IPS-18c (cell line): ENCODE measurements at regions not wholly inside any gene's neighbourhood (a gene's known extent, or its start where the extent isn't known, plus 50 kb on each side); places are given as distances from the start of the nearest gene placed in this dataset.
"Not testable (repeated sequence)": the region's sequence is repeated elsewhere in the genome, so short reads cannot be mapped to it uniquely, and the experiment has no call there.

Source experiments
- H3K4me3 ChIP-seq: 2 replicates; pipeline ENCODE4 v1.7.0; 2013; ENCODE audit warnings: low read depth, mild to moderate bottlenecking, low read length, moderate library complexity; ENCODE audit not compliant: insufficient read depth
- H3K9me3 ChIP-seq: one replicate; pipeline ENCODE4 v1.6.1; 2013; ENCODE audit warnings: mild to moderate bottlenecking, low read length, moderate library complexity; ENCODE audit not compliant: control insufficient read depth, insufficient read depth

DNA sequence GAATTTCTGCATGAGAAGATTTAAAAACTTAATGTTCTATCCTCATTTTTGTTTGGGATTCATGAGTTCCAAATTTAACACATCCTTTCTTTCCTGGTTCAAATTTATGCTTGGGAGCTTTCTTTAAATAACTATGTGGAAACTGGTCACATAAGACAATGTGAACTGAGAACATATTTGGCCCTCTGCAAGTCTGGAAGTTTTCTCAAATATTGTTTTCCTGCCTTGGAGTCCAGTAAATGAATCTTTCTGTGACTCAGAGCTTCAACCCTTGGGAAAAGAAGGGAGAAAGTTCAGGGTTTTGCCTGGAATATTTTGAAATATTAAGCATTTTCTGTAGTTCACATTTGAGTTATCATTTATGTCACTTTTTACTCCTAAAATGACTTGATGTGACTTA is 559.0 kb upstream of the NRP1 start:
- Histone ChIP-seq H3K4me3 (no peak overlapping the region), H3K9me3 (peaks cover 2% of the 10 kb centered on the region)

DNA sequence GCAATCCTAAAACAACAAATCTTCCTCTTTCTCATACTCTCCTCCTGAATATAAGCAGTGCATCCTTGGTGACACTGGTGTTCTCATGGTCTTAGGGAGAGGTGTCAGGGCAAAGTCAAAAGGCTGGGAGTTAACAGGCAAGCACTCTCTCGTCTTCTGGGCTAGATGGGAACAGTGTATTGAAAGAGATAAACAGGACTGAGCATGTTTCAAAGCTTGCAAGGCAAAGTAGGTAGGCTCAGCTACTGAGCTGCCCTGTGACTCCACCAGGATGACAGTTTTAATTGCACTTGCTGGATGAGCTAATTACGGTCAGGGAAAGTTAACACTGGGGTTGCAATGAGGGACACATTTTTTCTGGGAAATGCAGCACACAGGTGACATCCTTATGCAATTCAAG is 554.9 kb upstream of the NRP1 start:
- H3K9me3 ChIP-seq: peaks cover 2% of the 10 kb centered on the region
- H3K4me3 ChIP-seq: no peak overlapping the region

DNA sequence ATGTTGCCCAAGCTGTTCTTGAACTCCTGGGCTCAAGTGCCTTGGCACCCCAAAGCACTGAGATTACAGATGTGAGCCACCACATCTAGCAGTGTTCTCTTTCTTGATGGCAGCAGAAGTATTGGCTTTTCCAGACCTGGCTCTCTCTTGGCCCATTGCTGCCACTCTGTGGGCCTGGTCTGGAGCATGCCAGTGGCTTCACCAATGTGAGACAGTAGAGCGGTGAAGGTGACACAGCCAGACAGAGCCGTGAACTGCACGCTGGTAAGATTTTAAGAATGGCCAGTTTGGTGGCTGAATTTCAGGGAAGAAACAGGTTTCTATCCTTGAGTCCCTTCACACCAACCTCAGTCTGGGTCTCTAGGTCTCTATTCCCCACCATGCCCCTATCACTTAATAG is 552.7 kb upstream of the NRP1 start:
- no peak overlapping the region for H3K4me3 ChIP-seq
- H3K9me3 ChIP-seq: peaks cover 2% of the 10 kb centered on the region

DNA sequence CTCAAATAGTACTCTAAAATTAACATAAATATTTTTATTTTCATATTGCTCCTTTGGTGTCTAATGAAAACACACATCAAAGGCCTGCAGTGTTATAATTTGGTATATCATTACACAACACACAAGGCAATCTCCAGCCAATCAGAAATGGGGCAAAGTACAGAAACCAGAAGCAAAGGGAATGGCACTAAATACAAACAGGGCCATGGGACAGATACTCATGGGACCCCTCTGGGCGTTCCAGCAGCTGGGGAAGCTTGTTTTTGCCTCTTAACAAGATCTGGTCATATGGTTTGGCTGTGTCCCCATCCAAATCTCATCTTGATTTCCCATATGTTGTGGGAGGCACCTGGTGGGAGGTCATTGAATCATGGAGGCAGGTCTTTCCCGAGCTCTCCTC is 551.8 kb upstream of the NRP1 start:
- no peak overlapping the region for H3K4me3 ChIP-seq
- no peaks in the 10 kb centered on the region for H3K9me3 ChIP-seq

DNA sequence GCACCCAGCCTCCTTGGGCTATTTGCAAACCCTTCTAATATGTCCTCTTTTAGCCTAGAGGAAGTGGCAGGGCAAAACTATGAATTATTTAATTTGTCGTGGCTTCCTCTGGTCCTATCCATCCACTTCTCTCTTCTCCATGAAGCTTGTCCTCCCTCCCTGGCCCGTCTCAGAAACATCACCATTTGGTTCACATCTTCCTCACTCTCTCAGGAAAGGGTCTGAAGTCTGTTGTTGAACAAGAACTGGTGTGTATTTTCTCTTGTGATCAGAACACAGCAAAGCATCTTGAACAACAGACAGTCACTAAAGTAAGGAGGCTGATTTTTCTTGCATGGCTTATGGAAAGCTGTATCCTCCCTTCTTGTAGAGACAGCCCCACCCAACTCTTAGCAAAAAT is 550.1 kb upstream of the NRP1 start:
- H3K9me3 ChIP-seq: no peaks in the 10 kb centered on the region
- no peak overlapping the region for H3K4me3 ChIP-seq

DNA sequence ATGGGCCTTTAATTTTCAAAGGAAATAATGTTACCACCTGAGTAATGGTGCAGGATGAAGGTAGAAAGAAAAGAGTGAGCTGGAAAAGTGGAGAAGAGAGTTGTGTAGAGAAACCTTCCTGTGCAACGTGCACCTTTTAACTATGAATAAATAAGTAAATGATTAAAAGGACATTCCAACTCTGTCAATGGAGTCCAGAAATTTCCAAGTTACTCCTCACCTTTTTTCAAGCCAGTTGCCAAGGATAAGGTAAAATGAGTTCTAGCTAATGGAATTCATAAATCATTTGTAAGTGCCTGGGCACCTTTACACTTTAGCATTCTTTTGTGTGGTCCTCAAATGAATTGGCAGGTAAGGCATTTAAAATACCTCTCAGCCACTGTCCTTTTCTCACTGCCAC is 549.4 kb upstream of the NRP1 start:
- Histone ChIP-seq H3K4me3 (no peak overlapping the region), H3K9me3 (no peaks in the 10 kb centered on the region)

DNA sequence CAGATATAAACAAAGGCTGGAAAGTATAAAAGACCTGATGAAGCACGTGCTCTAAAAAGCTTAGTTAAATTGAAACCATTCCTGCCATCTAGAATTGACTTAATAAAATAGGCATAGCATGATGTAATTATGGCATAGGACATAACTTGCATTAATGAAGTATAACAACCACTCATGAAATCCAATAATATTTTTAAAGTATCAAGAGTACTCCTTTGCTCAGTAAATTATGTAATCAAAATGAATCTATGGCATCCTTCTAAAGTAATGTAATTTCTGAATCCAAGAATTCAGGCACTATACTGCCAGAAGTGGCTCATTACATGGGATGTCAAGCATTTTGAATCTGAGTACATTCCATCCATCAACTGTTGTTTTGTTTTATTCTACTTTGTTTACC is 548.5 kb upstream of the NRP1 start:
- Histone ChIP-seq H3K4me3 (no peak overlapping the region), H3K9me3 (no peaks in the 10 kb centered on the region)

DNA sequence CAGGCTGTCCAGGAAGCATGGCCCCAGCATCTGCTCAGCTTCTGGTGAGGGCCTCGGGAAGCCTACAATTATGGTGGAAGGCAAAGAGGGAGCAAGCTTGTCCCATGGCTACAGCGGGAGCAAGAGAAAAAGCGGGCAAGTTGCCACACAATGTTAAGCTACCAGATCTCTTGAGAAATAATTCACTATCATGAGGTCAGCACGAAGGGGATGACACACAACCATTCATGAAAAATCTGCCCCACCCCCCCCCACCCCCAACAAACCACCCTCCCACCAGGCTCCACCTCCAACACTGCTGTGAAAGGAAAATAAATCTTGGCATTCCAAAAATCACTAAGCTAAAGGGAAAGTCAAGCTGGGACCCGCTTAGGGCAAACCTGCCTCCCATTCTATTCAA is 545.8 kb upstream of the NRP1 start:
- no peaks in the 10 kb centered on the region for H3K9me3 ChIP-seq
- no peak overlapping the region for H3K4me3 ChIP-seq

DNA sequence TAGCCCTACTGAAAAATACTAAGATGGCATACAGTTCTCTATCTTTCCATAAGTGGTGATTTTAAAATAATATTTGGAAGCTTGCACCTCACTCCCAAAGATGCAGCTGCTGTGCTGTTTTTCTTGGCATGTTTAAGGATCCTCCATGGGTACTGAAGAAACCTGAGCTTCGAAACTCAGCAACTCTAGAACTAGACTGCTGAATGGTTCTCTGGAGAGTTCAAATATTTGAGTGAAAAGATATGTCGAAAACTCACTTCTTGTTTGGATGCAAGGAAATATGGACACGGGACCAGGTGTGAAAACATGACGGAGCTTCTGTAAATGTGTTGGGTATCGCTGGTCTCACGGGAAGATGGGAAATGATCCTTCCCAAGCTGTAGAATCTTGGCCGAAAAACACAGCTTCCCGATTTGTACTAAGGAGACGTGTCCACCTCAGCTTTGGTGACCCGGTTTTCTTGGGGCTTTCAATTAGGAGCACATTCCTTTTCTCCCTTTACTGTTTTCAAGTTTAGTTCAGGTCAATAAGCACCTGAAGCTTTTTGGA is 543.8 kb upstream of the NRP1 start:
- Histone ChIP-seq H3K4me3 (no peak overlapping the region), H3K9me3 (no peaks in the 10 kb centered on the region)

DNA sequence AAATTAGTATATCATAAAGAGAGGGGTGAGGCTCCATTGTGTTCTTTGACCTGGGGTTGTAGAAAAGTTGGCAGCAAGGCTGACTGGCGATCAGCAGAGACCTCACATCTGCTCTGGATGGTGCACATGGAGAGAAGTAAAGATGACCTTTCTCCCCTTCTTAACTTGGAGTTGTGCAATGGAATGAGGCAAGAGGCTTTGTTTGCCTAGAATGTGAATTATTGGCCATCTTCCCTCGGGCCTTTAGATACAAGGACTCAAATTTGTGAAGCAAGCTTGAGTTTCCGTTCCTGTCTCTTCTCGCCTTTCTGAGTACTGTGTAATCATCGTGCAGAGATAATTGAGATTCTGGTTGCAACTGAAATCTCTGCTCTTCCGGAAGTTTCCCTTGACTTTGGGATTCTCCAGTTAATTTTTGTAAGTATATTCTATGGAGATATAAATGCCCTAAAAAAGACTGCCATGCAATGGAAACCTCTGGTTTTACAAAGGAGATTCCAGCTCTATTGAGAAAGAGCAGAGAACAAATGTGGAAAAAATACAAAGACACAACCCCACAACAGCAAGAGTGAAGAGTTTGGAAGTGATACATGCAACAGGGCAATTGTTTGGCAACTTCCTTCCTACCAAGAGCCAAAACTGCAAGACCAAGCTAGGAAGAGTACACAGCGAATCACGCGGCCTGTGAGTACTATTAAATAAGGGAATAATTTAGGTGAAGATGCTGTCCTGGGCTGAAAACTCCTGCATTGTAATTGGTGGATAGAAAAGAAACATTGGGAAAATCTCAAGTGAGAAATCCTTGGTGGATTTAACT is 542.3 kb upstream of the NRP1 start:
- Histone ChIP-seq H3K9me3 (no peaks in the 10 kb centered on the region), H3K4me3 (no peak overlapping the region; the same call in 1 of the 2 replicates)

DNA sequence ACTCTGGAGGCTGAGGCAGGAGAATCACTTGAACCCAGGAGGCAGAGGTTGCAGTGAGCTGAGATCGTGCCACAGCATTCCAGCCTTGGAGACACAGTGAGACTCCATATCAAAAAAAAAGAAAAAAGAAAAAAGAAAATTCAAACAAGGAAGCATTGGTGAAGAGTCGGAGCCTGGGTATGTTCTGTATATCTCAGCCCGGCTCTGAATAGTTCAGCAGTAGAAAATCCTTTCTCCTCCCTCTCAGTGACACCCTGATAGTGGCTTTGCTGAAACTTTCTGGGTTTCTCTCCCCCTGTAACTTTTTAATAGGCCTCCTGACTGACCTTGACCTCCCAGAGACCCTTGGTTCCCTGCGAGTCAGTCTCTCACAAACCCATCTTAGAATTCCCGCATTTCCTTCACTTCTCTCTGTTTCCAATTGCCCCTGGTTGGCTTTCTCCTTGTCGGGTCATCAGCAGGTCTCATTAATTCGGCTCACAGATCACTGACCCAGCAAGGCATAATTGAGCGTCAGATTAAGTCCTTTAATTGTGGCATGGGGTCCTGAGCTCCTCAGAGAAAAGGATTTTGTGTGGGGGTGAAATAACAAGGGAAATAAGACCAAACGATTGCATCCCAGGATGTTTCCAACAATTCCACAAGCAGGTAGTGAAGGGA is 541.6 kb upstream of the NRP1 start:
- no peaks in the 10 kb centered on the region for H3K9me3 ChIP-seq

DNA sequence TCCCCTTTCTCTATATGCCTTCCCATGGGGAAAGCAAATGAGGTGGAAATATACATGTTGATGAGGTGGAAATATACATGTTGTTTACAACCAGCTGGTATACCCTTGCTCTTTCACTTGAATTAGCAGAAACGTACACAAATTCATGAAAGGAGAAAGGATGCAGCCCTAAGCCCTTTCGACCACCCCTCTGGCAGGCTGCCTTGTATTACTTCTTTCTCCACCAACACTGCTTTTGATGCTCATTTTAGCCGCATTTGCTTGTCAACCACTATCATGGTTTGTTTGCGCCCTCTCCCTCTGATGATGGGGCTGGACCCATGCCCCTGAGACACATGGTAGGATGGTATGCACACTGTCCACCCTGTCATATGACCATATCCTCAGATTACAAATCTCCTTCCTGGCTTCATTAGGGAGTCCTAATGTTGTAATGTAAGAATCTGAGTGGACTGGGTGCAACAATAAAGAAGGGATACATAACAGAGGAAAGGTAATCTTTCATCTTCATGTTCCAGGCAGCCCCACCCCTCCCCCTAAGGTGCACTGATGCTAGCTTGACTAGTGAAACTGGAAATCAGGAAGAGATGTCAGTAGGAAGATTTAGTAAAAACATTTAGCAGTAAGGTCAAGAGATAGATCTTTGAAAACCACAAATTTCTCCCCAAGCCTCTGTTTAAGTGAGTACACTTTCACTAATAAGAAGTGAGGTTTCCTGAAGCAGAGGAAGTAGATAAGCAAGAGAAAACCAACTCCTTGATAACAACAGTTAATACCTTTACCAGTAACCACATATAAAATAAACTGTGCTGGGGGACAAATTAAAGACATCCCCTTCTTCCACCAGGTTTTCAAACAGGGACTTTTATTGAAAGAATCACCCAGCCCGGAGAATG is 536.8 kb upstream of the NRP1 start:
- H3K4me3 ChIP-seq: no peak overlapping the region
- no peaks in the 10 kb centered on the region for H3K9me3 ChIP-seq

More for the DNA sequence above, 541.6 kb upstream of the NRP1 start:
- H3K4me3 ChIP-seq: no peak overlapping the region; the same call in 1 of the 2 replicates

DNA sequence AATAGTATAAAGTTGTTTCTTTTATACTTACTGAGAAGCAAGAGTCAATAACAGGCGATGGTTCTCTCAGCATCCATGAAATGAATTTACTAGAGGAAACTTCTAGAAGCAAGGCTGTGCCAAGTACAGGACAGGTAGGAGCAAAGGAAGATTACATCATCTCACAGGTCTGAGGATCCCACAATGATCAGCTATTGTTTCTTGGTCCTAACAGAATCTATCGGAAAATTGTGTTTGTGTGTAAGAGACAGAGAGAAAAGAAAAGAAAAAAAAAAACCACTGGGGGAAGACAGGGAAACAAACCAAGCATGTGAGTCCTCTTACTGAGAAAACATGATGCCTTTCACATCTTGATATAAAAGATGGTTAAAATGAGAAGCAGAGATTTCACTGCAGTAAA is 535.0 kb upstream of the NRP1 start:
- no peaks in the 10 kb centered on the region for H3K9me3 ChIP-seq
- H3K4me3 ChIP-seq: no peak overlapping the region

DNA sequence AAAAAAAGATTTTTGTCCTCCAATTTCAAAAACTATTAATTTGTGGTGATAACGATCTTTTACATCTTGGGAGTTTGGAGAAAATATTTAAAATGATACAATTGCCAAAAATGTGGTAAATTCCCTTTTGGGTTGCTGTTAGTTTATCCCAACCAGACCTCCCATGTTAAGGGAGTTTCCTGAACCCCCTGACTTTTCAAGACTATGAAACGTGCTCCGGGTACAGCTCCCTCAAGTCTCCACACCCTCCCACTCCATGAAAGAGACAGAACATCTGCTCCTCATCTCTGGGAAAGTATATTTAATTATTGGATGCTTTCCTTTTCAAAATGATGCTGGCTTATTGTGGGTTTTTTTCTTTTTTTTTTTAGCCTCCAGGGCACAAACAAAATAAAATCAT is 534.6 kb upstream of the NRP1 start:
- H3K4me3 ChIP-seq: no peak overlapping the region
- H3K9me3 ChIP-seq: no peaks in the 10 kb centered on the region

DNA sequence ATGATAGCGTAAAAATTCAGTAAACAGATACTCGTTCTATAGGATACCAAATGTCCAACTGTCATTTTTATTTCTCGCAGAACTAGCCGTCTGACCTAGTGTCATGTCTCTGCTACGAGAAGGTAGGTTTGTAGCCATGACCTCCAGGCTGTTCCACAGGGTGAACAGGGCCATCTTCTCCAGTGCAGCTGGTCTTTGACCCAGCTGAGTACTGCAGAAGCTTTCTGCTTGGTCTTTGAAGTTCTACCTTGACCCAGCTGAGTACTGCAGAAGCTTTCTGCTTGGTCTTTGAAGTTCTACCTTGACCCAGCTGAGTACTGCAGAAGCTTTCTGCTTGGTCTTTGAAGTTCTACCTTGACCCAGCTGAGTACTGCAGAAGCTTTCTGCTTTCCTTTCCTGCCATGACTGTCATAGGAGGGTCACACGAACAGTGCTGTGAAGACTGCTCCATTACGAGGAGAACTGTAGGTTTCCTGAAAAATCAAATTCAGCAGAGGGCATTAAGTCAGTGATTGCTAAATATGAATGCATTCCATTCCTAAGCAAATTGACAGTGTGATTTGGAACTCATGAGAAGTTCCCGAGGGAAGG is 532.8 kb upstream of the NRP1 start:
- not testable (repeated sequence) for H3K4me3 ChIP-seq, H3K9me3 ChIP-seq

DNA sequence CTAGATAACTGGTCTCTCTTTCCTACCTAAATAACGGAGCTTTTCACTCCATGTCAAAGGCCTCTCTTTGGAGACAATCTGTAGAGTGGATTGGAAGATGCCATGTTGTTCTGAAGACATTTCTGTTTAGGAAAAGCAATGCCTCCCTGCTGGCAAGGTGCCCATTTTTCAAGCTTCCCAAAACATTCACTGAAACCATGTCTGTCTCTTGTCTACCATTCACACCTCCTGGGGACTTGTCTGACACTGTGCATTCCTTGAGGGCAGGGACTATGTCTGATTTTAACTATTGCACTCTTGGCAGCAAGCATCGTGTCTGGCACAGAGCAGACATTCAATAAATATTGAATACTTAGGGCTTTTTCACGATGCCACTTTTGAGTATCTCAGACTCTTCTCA is 528.9 kb upstream of the NRP1 start:
- Histone ChIP-seq H3K4me3 (no peak overlapping the region), H3K9me3 (no peaks in the 10 kb centered on the region)

DNA sequence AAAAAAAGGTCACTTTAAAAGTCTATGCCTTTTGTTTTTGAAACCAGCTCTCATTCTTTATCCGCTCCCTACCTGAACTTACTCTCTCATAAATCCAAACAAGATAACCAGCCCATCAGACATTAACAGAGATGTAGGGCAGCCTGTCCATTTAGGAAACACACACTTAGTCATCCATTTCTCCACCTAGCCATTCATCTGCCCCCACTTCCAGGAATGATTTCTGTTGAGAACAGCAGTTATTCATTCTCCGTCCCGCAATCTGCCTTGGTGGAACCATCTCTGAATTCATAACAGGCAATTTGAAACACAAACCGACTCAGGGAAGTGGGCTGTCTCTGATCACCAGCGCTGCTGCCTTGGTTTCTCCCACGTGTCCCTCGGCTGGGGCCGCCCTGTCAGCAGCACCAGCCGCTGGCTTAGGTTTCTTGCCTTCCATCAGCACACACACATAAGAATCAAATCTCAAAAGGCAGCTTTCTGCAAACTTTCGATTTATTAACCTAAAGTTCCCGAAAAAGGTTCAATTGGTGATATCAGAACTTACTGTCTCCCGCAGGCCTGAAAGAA is 528.2 kb upstream of the NRP1 start:
- Histone ChIP-seq H3K9me3 (no peaks in the 10 kb centered on the region), H3K4me3 (no peak overlapping the region)
